ENCODE measurements at regions not wholly inside any gene's neighbourhood (a gene's known extent, or its start where the extent isn't known, plus 50 kb on each side); places are given as distances from the start of the nearest gene placed in this dataset.

DNA sequence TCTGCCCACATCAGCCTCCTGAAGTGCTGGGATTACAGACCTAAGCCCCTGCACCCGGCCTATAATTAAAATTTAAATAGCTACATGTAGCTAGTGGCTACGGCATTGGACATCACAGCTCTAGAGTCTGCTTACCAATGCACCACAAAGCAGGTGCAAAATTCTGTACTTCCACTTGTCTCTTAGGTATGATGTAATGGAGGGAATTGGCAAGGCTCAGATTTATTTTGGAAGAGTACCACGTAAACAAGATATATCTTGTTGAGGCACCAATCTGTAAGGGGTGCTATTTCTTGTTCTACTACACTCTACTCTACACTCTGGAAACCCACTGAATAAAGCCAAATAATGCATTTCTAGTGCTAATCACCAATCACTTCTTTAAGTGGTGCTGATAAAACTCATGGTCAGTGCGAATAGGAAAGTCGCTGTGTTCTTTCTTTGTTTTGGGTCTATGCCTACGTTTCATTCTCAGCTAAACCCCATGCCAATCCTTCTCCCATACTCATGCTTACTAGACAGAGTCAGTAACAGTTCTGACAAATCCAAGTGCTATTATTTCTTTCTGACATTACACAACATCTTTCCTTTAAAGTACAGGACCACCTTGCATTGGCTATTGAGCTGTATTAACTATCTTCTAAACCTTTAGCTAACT lies 92.3 kb downstream of the GC start:
- no peak for DNase-seq

DNA sequence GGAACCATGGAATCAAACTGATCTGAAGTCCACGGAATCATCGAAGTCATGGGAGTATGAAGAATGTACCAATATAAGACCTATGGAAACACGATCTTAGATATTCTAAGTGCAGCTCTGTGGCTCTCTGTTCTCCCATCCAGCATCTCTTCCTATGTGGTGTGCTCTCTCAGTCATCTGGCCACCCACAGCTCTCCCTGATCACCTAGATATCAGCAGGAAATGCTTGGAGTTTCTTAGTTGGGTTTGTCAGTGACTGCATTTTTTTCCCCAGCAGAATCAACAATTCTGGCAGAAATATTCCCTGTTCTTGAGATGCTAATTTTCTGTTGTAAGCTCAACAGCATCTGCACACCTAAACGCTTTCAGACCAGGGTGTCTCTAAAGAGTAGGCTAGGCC lies 94.1 kb downstream of the GC start:
- DNase-seq = no peak

DNA sequence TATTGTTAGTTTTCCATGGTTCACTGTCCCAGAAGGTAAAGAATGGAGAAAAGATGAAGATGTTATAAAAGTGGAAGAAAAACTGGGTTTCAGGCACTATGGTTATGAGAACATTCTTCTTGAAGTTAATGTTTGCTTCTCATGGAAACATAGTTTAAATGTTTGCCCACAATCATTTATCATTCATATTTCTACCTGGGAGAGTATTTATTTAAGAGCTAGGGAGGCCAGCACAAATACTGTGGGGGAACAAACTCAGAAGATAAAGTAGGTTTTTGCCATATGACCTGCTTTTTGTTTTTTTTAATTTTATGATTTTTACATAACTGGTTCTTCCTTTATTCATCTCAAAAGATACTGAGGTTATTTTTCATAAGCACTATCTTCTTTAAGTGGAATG lies 96.8 kb downstream of the GC start:
- no peak for DNase-seq

DNA sequence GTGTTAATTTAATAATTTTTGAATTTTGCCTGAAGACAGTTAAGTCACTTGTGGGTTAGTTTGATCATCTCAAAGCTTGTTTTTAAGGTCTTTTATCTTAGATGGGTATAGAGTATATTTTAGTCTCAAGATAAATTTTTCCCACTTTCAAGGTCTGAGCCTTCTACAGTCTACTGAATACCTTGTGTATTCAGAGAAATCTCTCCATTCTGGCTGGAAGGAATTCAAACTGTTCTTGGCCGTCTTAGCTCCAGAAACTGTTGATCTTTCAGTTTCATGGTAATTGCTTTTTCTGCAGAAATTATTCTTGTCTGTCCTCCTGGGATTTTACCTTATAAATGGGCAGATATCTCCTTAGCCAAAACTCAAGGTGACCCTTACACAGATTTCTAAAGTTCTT lies 97.9 kb downstream of the GC start:
- no peak for DNase-seq

DNA sequence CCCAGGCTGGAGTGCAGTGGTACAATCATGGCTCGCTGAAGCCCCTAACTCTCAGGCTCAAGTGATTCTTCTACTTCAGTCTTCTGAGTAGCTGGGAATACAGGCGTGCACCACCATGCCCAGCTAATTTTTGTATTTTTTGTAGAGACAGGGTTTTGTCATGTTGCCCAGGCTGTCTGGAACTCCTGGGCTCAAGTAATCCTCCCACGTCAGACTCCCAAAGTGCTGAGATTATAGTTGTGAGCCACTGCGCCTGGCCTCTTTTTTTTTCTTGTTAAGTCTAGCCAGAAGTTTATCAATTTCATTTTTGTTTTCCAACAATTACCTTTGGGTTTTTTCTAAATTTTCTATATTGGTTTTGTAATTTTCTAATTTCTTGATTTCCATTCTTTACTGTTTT lies 100.6 kb downstream of the GC start:
- no peak for DNase-seq

DNA sequence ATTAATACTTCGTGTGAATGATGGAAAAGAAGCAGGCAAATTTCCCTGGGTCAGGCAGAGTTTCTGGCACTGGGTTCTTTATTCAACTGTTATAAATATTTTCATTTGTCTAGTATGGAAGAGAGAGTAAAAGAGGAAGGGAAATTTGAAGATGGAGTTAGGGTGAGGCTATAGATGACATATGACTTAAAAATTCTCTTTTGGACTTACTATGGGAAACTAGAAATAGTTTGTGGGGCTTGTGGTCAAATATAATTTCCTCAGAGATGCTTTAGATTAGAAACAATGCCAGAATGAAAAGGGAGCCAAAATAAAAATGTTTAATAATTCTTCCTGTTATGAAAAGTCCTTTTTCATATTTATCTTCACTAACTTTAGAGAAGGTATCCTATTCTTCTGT lies 103.2 kb downstream of the GC start:
- DNase-seq = no peak

DNA sequence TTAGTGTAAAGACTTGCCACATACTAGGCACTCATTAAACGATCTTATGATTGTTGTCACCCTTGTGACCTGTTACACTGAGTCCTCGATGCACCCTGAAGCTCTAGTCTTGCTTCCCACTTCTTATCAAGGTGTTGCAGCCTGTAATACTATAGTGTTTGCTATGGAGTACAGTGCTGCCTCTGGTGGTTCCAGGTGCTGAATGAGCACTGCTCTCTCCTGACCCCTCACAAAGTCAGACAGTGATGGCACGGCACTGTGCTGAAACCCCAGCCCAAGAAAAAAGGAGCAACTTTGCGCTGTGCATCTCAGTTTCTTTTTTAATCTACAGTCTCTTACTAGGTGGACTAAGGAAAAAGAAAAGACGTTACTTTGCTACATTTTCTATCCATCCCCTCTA lies 106.3 kb downstream of the GC start:
- no peak for DNase-seq

DNA sequence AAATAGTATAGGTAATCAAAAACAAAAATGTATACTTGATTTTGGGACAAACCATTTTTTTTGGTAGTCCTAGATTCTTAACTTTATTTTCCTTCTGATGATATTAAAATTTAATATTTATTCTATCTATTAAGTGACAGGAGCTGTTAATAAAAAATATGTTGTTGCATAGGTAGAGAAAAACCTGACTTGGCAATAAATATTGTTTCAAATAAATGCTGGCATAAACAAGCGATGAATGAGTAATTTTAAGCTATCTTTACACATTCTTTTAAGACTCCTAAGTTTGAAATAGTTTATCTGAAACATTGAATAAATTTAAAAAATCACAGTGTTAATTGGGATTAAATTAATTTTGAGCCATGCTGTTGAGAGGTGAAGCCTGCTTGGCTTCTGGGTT lies 114.6 kb downstream of the GC start:
- no peak for DNase-seq

DNA sequence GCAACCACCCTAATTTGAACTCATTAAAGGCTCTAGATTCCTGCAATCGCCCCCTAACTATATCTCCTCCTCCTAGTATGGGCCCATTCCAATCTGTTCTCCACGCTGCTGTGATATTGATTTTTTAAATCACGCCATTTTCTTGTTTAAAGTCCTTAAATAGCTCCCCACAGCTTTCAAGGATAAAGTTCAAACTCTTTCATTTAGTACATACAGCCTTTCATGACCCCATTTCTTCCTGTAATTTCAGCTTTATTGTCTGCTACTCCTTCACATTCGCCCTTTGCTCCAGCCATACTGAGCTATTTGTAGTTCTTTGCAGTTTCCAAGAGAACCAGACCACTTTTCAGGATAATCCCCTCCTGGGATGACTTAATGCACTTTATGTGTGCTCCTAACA lies 118.5 kb downstream of the GC start:
- no peak for DNase-seq

DNA sequence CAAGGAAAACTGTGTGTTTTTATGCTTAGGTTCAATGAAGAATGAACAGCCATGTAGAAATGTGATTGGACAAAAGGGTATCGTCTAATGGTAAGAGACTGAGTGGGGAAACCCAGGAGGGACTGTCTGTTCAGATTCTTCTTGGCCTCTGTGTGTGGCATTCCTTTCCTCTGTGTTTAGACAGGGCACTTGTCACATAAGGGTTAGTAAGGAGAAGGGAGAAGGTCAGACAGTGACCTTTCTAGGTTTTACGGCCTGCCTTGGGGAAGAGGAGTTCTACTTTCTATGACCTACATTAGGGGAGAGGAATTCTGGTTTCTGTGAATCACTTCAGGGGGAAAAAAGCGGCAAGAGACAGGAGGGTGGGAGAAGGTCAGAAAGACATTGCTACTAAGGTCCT lies 119.5 kb downstream of the GC start:
- no peak for DNase-seq

DNA sequence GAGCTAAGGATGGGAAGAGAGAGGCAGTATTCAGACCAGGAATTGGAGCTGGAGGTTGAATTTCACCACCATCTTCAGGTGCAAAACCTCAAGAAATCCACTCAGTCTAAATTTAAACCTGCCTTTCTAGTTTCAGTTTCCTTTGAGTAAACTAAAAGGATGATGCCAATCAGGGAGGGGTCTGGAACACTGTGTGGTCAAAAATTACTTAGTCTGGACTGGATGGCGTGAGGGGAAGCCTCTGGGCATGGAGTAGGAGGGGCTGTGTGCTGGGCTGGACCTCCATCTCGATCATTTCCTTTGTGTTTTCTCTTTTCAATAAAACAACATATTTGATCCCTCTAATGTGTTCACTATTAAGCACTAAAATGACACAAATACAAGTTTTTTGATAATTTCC lies 120.1 kb downstream of the GC start:
- DNase-seq = no peak

DNA sequence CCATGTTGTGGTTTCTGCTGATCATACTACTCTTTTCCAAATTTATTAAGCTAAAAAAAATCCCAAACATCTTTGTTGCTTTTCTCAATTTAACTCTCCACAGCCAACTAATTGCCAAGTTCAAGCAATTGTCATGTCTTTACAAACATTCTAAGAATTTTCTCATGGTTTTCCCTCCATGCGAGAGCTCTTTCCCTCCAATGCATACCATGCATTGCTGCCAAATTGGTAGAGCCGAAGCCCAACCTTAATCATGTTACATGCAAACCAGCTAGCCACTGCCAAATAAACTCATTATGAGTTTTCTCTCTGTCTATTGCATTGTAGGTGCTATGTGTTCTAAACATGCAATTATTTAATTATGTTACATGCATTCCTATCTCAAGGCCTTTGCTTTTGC lies 123.9 kb downstream of the GC start:
- DNase-seq = no peak

DNA sequence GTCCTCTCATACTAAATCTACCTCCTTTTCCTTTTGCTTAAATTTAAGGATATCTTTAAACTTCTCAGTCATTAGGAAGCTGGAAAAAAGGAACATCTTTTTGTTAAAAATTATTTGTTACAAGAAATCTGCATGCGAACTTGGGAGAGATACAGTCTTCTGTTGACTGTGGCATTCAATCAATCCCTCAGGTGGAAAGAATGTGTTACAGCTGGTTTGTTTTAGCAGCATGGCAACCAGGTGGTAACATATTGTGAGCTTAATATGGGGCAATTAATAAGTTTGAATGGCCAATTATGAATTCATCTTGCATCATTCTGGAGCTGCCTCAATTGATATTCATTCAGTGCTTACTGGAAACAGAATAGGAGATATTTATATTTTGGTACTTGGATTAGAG lies 135.0 kb downstream of the GC start:
- DNase-seq = no peak

DNA sequence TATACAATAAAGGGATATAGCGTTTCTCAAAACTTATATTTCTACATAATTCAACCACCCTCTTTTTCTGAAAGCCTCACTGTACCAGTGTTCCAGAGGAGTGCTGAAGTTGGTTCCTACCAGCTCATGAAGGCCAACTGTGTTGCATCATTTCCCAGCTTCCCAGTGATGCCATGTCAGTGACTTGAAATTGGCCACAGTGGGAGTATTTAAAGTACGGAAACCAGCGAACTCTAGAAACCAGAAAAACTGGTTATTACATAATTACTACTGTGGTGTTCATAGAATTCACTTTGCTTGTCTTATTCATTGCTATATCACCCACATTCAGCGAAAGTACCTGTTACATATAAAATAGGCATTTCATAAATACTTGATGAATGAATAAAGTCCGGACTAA lies 135.4 kb downstream of the GC start:
- no peak for DNase-seq

DNA sequence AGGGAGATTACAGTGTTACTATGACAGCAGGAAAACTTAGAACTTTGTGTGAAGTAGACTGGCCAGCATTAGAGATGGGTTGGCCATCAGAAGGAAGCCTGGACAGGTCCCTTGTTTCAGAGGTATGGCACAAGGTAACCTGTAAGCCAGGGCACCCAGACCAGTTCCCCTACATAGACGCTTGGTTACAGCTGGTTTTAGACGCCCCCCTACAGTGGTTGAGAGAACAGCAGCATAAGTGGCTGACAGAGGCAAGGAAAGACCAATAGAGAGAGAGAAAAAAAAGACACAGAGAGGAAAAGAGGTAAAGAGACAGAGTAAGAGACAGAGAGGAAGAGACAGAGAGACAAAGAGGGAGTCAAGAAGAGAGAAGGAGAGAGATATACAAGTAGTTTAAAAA lies 144.5 kb downstream of the GC start:
- DNase-seq = no peak

DNA sequence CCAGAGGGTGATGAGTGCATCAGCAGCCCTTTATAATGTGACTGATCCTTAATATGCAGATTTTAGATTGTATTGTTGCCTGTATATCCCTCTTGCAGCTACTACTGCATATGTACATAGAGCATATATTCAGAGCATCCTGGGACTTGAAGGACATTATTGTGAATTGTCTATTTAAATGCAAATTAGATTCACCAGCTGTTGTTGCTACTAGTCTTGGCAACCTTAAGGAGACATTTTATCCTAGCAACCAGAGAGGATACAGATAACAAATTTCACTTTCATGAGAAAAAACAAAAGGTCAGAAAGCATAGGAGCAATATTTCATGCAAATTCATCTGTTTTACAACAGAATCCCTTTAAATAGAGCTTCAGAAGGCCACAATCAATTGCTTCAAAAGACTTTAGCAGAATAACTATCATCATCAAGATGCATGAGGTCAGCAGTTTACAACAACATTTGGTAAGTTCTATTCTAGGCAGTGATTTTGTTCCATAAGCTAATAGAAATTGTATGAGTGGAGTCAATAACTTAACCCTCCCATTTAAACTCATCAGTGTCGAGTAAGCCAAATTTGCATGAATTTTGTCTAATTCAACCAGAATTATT lies 148.6 kb downstream of the GC start:
- DNase-seq = peak in 1 of 51 donors; percentile 10

DNA sequence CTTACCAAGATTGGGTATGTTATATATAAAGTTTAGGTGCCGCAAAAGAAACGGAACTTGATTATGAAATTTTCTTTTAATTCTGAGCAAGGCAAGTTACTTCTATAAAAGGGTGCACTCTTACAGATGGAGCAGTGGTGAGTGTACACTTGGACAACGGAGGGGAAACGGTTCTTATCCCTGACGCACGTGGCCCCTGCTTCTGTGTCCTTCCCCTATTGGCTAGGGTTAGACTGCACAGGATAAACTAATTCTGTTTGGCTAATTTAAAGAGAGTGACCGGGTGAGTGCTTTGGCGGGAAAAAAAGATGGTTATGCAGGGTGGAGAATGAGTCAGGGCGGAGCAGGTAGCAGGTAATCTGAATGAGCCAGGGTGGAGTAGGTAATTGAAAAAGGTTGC lies 149.5 kb downstream of the GC start:
- no peak for DNase-seq

DNA sequence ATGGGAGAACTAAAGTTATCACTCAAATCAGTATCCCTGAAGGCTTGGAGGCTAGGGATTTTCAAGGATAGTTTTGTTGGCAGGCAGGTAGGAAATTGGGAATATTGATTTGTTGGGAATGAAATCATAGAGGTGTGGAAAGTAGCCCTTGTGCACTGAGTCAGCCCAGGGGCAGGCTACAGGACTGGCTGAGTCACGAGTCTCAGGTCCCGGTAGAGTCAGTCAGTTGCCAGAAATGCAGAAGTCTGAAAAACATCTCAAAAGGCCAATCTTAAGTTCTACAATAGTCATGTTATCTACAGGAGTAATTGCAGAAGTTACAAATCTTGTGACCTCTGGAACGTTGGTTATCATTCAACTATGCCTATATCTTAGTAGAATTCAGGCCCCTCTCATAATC lies 153.1 kb downstream of the GC start:
- no peak for DNase-seq

DNA sequence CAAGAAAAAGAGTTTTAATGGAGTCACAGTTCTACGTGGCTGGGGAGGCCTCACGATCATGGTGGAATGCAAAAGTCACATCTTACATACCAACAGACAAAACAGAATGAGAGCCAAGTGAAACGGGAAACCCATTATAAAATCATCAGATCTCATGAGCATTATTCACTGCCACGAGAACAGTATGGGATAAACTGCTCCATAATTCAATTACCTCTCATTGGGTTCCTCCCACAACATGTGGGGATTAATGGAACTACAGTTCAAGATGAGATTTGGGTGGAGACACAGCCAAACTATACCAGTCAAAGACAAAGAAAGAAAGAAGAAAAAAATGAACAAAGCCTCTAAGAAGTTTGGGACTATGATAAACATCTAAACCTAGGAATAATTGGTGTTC lies 158.9 kb downstream of the GC start:
- DNase-seq = no peak
